ENCODE measurements at regions not wholly inside any gene's neighbourhood (a gene's known extent, or its start where the extent isn't known, plus 50 kb on each side); places are given as distances from the start of the nearest gene placed in this dataset.
"Not testable (repeated sequence)": the region's sequence is repeated elsewhere in the genome, so short reads cannot be mapped to it uniquely, and the experiment has no call there.

GRCh38 chr18:961644-962355, 57.1 kb downstream of the ADCYAP1 start:
- DNase-seq, result no peak

- DNase-seq, result no peak
These were observed 58.6 kb downstream of the ADCYAP1 start for GRCh38 chr18:963276-963675.

- no peak for DNase-seq
These were observed 61.5 kb downstream of the ADCYAP1 start for GRCh38 chr18:965921-966758.

GRCh38 chr18:966759-967576, 62.3 kb downstream of the ADCYAP1 start:
- no peak for DNase-seq

- DNase-seq, result not testable (repeated sequence)
These were observed 64.2 kb downstream of the ADCYAP1 start for GRCh38 chr18:968910-969309.

GRCh38 chr18:969311-969710, 64.6 kb downstream of the ADCYAP1 start:
- DNase-seq, result not testable (repeated sequence)

GRCh38 chr18:974606-975005, 69.9 kb downstream of the ADCYAP1 start:
- DNase-seq, result not testable (repeated sequence)

- DNase-seq, result not testable (repeated sequence)
These were observed 71.9 kb downstream of the ADCYAP1 start for GRCh38 chr18:976393-977128.

- DNase-seq, result not testable (repeated sequence)
These were observed 72.7 kb downstream of the ADCYAP1 start for GRCh38 chr18:977327-977726.

GRCh38 chr18:977732-978131, 73.1 kb downstream of the ADCYAP1 start:
- not testable (repeated sequence) for DNase-seq

- no peak for DNase-seq
These were observed 75.9 kb downstream of the ADCYAP1 start for GRCh38 chr18:980586-980985.

GRCh38 chr18:984004-984403, 79.3 kb downstream of the ADCYAP1 start:
- DNase-seq, result no peak

GRCh38 chr18:985212-985661, 80.6 kb downstream of the ADCYAP1 start:
- DNase-seq, result no peak

- DNase-seq, result no peak
These were observed 81.4 kb downstream of the ADCYAP1 start for GRCh38 chr18:986051-986450.

GRCh38 chr18:986552-986951, 81.9 kb downstream of the ADCYAP1 start:
- no peak for DNase-seq

GRCh38 chr18:987325-988186, 82.9 kb downstream of the ADCYAP1 start:
- no peak for DNase-seq

GRCh38 chr18:989425-989824, 84.8 kb downstream of the ADCYAP1 start:
- no peak for DNase-seq

GRCh38 chr18:990197-990596, 85.5 kb downstream of the ADCYAP1 start:
- no peak for DNase-seq

GRCh38 chr18:991441-991840, 86.8 kb downstream of the ADCYAP1 start:
- DNase-seq, result no peak

- DNase-seq, result no peak
These were observed 88.9 kb downstream of the ADCYAP1 start for GRCh38 chr18:993560-993959.

- DNase-seq, result no peak
These were observed 91.0 kb downstream of the ADCYAP1 start for GRCh38 chr18:995629-996028.

Data from occipital lobe (tissue), 1 donor.